ENCODE measurements at regions not wholly inside any gene's neighbourhood (a gene's known extent, or its start where the extent isn't known, plus 50 kb on each side); places are given as distances from the start of the nearest gene placed in this dataset.

DNA sequence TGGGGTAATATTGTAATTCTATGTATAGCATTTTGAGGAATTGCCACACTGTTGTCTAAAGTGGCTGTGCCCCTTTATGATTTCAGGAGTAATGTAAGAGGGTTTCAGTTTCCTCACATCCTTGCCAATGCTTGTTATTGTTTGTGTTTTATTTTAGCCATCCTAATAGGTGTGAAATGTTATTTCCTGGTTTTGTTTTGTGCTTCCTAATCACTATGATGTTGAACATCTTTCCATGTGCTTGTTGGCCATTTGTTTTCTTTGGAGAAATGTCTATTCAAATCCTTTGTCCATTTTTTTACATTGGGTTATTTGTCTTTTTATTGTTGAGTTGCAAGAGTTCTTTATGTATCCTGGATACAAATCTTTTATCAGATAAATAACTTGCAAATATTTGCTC, 97.3 kb upstream of the MLIP start:
- Histone ChIP-seq H3K36me3 (ENCODE audit: control insufficient read depth, low read length) (no peaks in the 10 kb centered on the region), H4K20me1 (ENCODE audit: control insufficient read depth, insufficient read depth, low read depth, low read length) (no peaks in the 10 kb centered on the region), H3K9me3 (ENCODE audit: control insufficient read depth, insufficient read depth, low read length) (no peaks in the 10 kb centered on the region), H3K4me1 (ENCODE audit: control insufficient read depth, low read length) (no peaks in the 10 kb centered on the region), H3K27ac (ENCODE audit: low read depth, low read length) (no peak overlapping the region), H3K4me2 (ENCODE audit: low read length) (no peak overlapping the region), H3K9me2 (replicated peaks; ENCODE audit: control insufficient read depth, low read length) (no peaks in the 10 kb centered on the region; the same call in 1 of the 2 replicates), H3F3A (ENCODE audit: control insufficient read depth, insufficient read depth) (no peaks in the 10 kb centered on the region), H3K79me2 (ENCODE audit: control insufficient read depth, low read length) (no peaks in the 10 kb centered on the region), H3K4me3 (ENCODE audit: low read length) (no peak overlapping the region), H3K27me3 (ENCODE audit: control insufficient read depth, low read length) (0 out of 2 replicates have a peak, but pooled peaks cover 2% of the 10 kb centered on the region)
- TF ChIP-seq, protein P1, sequence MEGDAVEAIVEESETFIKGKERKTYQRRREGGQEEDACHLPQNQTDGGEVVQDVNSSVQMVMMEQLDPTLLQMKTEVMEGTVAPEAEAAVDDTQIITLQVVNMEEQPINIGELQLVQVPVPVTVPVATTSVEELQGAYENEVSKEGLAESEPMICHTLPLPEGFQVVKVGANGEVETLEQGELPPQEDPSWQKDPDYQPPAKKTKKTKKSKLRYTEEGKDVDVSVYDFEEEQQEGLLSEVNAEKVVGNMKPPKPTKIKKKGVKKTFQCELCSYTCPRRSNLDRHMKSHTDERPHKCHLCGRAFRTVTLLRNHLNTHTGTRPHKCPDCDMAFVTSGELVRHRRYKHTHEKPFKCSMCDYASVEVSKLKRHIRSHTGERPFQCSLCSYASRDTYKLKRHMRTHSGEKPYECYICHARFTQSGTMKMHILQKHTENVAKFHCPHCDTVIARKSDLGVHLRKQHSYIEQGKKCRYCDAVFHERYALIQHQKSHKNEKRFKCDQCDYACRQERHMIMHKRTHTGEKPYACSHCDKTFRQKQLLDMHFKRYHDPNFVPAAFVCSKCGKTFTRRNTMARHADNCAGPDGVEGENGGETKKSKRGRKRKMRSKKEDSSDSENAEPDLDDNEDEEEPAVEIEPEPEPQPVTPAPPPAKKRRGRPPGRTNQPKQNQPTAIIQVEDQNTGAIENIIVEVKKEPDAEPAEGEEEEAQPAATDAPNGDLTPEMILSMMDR (IDR thresholded peaks at IDR 0.05; ENCODE audit: low read depth, low read length, poor library complexity, severe bottlenecking): no peak
- TF ChIP-seq EZH2phosphoT487 (IDR thresholded peaks at IDR 0.05; ENCODE audit: borderline replicate concordance, low read length): no peak

DNA sequence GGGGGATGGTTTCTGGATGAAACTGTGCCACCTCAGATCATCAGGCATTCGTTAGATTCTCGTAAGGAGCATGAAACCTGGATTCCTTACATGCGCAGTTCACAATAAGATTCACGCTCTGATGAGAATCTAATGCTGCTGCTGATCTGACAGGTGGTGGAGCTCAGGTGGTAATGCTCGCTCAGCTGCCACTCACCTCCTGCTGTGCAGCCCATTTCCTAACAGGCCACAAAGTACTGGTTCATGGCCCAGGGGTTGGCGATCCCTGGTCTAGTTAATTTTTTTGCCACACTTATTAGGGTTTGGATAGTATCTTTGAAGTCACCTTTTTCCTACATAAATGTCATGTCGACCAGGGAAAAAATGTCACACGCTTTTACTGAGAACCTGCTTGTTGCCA, 96.8 kb upstream of the MLIP start:
- H3K79me2 ChIP-seq (ENCODE audit: control insufficient read depth, low read length): no peaks in the 10 kb centered on the region
- H3K9me2 ChIP-seq (replicated peaks; ENCODE audit: control insufficient read depth, low read length): no peaks in the 10 kb centered on the region; the same call in 1 of the 2 replicates
- no peaks in the 10 kb centered on the region for H3F3A ChIP-seq (ENCODE audit: control insufficient read depth, insufficient read depth)
- TF ChIP-seq EZH2phosphoT487 (IDR thresholded peaks at IDR 0.05; ENCODE audit: borderline replicate concordance, low read length): no peak
- TF ChIP-seq, protein P1 (IDR thresholded peaks at IDR 0.05; ENCODE audit: low read depth, low read length, poor library complexity, severe bottlenecking): no peak
- H3K4me2 ChIP-seq (ENCODE audit: low read length): no peak overlapping the region
- no peaks in the 10 kb centered on the region for H3K9me3 ChIP-seq (ENCODE audit: control insufficient read depth, insufficient read depth, low read length)
- H3K36me3 ChIP-seq (ENCODE audit: control insufficient read depth, low read length): no peaks in the 10 kb centered on the region
- no peak overlapping the region for H3K27ac ChIP-seq (ENCODE audit: low read depth, low read length)
- H3K27me3 ChIP-seq (ENCODE audit: control insufficient read depth, low read length): 0 out of 2 replicates have a peak, but pooled peaks cover 2% of the 10 kb centered on the region
- H3K4me3 ChIP-seq (ENCODE audit: low read length): no peak overlapping the region
- H3K4me1 ChIP-seq (ENCODE audit: control insufficient read depth, low read length): no peaks in the 10 kb centered on the region
- H4K20me1 ChIP-seq (ENCODE audit: control insufficient read depth, insufficient read depth, low read depth, low read length): no peaks in the 10 kb centered on the region

DNA sequence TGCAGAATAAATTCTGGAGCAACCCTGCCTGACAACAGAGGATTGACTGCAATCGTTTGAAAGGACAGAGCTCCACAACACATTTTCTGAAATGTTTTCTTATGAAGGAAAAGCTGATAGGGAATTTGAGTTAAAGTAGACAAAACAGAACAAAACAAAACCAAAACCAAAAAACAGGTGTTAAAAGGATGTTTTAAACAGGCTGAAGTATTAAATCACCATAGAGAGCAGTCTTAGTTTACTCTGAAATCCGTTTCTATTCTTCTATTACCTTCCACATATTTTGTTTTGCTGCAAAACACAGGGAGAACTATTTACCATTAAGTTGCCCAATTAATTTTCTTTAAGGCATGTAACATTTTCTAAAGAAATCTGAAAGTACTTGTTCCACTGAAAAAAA, 93.4 kb upstream of the MLIP start:
- H3K4me2 ChIP-seq (ENCODE audit: low read length): no peak overlapping the region
- no peaks in the 10 kb centered on the region for H3K27me3 ChIP-seq (ENCODE audit: control insufficient read depth, low read length)
- H3F3A ChIP-seq (ENCODE audit: control insufficient read depth, insufficient read depth): no peaks in the 10 kb centered on the region
- H3K79me2 ChIP-seq (ENCODE audit: control insufficient read depth, low read length): no peaks in the 10 kb centered on the region
- TF ChIP-seq, protein P1 (IDR thresholded peaks at IDR 0.05; ENCODE audit: low read depth, low read length, poor library complexity, severe bottlenecking): no peak
- no peak overlapping the region for H3K4me3 ChIP-seq (ENCODE audit: low read length)
- H3K9me3 ChIP-seq (ENCODE audit: control insufficient read depth, insufficient read depth, low read length): no peaks in the 10 kb centered on the region
- no peaks in the 10 kb centered on the region for H3K36me3 ChIP-seq (ENCODE audit: control insufficient read depth, low read length)
- no peaks in the 10 kb centered on the region; the same call in 1 of the 2 replicates for H3K9me2 ChIP-seq (replicated peaks; ENCODE audit: control insufficient read depth, low read length)
- no peak overlapping the region for H3K27ac ChIP-seq (ENCODE audit: low read depth, low read length)
- H4K20me1 ChIP-seq (ENCODE audit: control insufficient read depth, insufficient read depth, low read depth, low read length): no peaks in the 10 kb centered on the region
- no peaks in the 10 kb centered on the region for H3K4me1 ChIP-seq (ENCODE audit: control insufficient read depth, low read length)

DNA sequence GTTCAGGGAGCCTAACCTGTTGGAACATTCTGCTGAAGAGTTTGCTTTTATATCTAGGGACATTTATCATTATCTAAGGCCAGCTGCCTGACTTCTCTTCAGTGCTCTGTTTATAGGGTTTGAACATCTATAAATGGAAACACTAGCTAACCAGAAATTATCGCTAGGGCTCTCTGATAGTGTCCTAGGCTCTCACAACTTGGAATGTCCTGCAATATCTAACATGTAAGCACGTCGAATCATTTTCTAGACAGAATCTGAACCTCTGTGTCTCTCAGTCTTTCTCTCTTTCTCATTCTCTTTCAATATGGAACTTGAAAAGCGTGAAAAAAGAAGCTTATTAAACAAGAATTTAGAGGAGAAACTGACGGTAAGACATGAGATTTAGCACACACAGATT, 92.5 kb upstream of the MLIP start:
- TF ChIP-seq EZH2phosphoT487 (IDR thresholded peaks at IDR 0.05; ENCODE audit: borderline replicate concordance, low read length): no peak
- TF ChIP-seq, protein P1 (IDR thresholded peaks at IDR 0.05; ENCODE audit: low read depth, low read length, poor library complexity, severe bottlenecking): no peak
- H3K9me3 ChIP-seq (ENCODE audit: control insufficient read depth, insufficient read depth, low read length): no peaks in the 10 kb centered on the region
- no peaks in the 10 kb centered on the region for H4K20me1 ChIP-seq (ENCODE audit: control insufficient read depth, insufficient read depth, low read depth, low read length)
- no peaks in the 10 kb centered on the region for H3K27me3 ChIP-seq (ENCODE audit: control insufficient read depth, low read length)
- no peaks in the 10 kb centered on the region for H3F3A ChIP-seq (ENCODE audit: control insufficient read depth, insufficient read depth)
- H3K4me2 ChIP-seq (ENCODE audit: low read length): no peak overlapping the region
- no peaks in the 10 kb centered on the region for H3K79me2 ChIP-seq (ENCODE audit: control insufficient read depth, low read length)
- no peak overlapping the region for H3K27ac ChIP-seq (ENCODE audit: low read depth, low read length)
- H3K36me3 ChIP-seq (ENCODE audit: control insufficient read depth, low read length): no peaks in the 10 kb centered on the region
- H3K4me3 ChIP-seq (ENCODE audit: low read length): no peak overlapping the region
- no peaks in the 10 kb centered on the region for H3K4me1 ChIP-seq (ENCODE audit: control insufficient read depth, low read length)
- no peaks in the 10 kb centered on the region; the same call in 1 of the 2 replicates for H3K9me2 ChIP-seq (replicated peaks; ENCODE audit: control insufficient read depth, low read length)

Data from DOHH2 (cell line).